GM21423 (cell line): ENCODE measurements at regions not wholly inside any gene's neighbourhood (a gene's known extent, or its start where the extent isn't known, plus 50 kb on each side); places are given as distances from the start of the nearest gene placed in this dataset.
A peak's percentile ranks its signal among the peaks of the same experiment; 100 is the strongest.

Experiments used
- ATAC-seq: cut with Tn5 transposase; IDR thresholded peaks from one replicate; pipeline ENCODE4 v1.9.1; 2021; ENCODE audit warnings: mild to moderate bottlenecking, moderate library complexity; ENCODE audit not compliant: unreplicated experiment

- no peak for ATAC-seq
Measured at GRCh38 chr1:235925016-235925415, 58.3 kb upstream of the LYST start.

GRCh38 chr1:235923466-235924021 is 56.8 kb upstream of the LYST start:
- ATAC-seq, result no peak

GRCh38 chr1:235920596-235921375 is 54.1 kb upstream of the LYST start:
- ATAC-seq, result no peak

GRCh38 chr1:235919833-235920441 is 53.2 kb upstream of the LYST start:
- no peak for ATAC-seq

GRCh38 chr1:235919127-235919832 is 52.6 kb upstream of the LYST start:
- no peak for ATAC-seq

- ATAC-seq, result no peak
Measured at GRCh38 chr1:235918465-235918864, 51.8 kb upstream of the LYST start.

GRCh38 chr1:235918032-235918431 is 51.3 kb upstream of the LYST start:
- no peak for ATAC-seq

- ATAC-seq, result peak; percentile 73
Measured at GRCh38 chr1:235917267-235917811, 50.6 kb upstream of the LYST start.
